ENCODE measurements at regions not wholly inside any gene's neighbourhood (a gene's known extent, or its start where the extent isn't known, plus 50 kb on each side); places are given as distances from the start of the nearest gene placed in this dataset.

DNA sequence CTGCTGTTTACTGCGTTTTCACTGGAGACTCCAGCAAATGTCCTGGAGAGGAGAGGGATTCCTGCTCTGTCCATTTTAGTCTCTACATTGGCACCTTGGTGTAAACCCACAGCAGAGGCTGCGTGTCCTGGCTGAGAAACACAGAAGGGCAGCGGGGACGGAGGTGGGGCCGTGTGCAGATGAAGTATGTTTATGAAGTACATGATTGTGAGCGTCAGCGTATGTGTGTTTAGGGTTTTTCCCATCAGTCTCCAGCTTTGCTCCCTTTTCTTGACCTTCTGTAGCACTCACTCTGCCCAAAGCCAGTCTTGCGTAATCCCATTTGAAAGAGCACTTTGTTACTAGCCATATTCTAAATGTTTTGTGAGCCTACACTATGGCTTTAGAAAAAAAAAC lies 750.7 kb upstream of the SORCS1 start:
- no peak for DNase-seq
- WGBS (ENCODE audit: insufficient coverage) = 16% methylated on average over 4 of the region's 8 CpGs
- ChIA-PET CTCF (no interaction called here), POLR2A (no interaction called here)
- Histone ChIP-seq H3K27me3 (replicated peaks in 2 of 5; ENCODE audit: control insufficient read depth in 4 of 5, insufficient read depth in 5 of 5, low read length in 4 of 5) (peaks cover 15 to 67% (median 32%) of the 10 kb centered on the region in 5 experiments), H3K4me1 (ENCODE audit: control extremely low read depth in 1 of 4, control insufficient read depth in 4 of 4, insufficient read depth in 4 of 4, low read length in 3 of 4) (peaks cover 0 to 9% (median 4%) of the 10 kb centered on the region in 4 experiments), H3K9me3 (ENCODE audit: control extremely low read depth in 1 of 5, control insufficient read depth in 4 of 5, insufficient read depth in 2 of 5, low read depth in 1 of 5, low read length in 4 of 5) (no peaks in the 10 kb centered on the region), H3K4me3 (ENCODE audit: control insufficient read depth in 1 of 7, extremely low read depth in 1 of 7, insufficient read depth in 4 of 7, low read depth in 2 of 7, low read length in 6 of 7) (peak overlapping the region in 1 of 7 experiments; percentile 17), H3K27ac (ENCODE audit: insufficient read depth in 1 of 2, low read depth in 1 of 2, low read length in 2 of 2, poor library complexity in 1 of 2, severe bottlenecking in 2 of 2) (no peak overlapping the region), H3K36me3 (ENCODE audit: control insufficient read depth in 4 of 4, insufficient read depth in 4 of 4, low read length in 3 of 4) (no peaks in the 10 kb centered on the region)

DNA sequence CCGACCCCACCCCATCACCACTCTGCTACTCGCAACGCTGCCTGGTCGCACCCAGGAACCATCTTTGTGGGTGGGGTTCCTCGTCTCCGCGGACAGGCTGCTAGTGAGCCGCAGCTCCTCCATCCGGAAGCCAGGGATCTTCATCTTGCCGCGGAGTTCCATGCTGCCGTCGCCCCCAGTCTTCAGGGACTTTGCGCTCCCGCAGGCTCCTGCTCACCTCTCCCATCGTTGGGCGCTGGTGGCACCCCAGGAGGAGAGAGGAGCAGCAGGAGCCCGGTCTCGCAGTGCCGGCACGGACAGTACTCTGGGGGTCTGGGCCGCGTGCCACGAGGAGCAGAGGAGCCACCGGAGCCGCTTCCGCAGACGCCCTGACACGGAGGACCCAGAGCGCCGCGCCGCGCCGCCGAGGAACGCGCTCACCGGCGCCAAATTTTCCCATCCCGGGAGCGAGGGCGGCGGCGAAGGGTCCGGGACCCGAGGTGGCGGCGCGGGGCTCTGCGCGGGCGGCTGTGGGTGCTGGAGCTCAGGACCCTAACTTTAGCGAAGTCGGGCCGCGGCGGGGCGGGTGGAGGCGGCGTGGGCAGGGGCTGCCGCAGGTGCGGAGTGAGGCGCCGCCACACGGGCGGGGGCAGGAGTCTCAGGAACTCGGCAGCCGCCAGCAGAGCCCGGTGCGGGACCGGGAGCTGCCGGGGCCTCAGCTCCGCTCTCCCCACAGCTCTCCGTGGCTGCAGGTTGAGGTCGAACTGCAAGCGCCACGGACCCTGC lies 750.1 kb upstream of the SORCS1 start:
- Histone ChIP-seq H3K4me1 (ENCODE audit: control extremely low read depth in 1 of 4, control insufficient read depth in 4 of 4, insufficient read depth in 4 of 4, low read length in 3 of 4) (peaks cover 0 to 9% (median 4%) of the 10 kb centered on the region in 4 experiments), H3K36me3 (ENCODE audit: control insufficient read depth in 4 of 4, insufficient read depth in 4 of 4, low read length in 3 of 4) (no peaks in the 10 kb centered on the region), H3K27me3 (replicated peaks in 2 of 5; ENCODE audit: control insufficient read depth in 4 of 5, insufficient read depth in 5 of 5, low read length in 4 of 5) (peaks cover 15 to 67% (median 32%) of the 10 kb centered on the region in 5 experiments), H3K4me3 (ENCODE audit: control insufficient read depth in 1 of 7, extremely low read depth in 1 of 7, insufficient read depth in 4 of 7, low read depth in 2 of 7, low read length in 6 of 7) (peak overlapping the region in 2 of 7 experiments; percentile 17 to 33), H3K27ac (ENCODE audit: insufficient read depth in 1 of 2, low read depth in 1 of 2, low read length in 2 of 2, poor library complexity in 1 of 2, severe bottlenecking in 2 of 2) (no peak overlapping the region), H3K9me3 (ENCODE audit: control extremely low read depth in 1 of 5, control insufficient read depth in 4 of 5, insufficient read depth in 2 of 5, low read depth in 1 of 5, low read length in 4 of 5) (no peaks in the 10 kb centered on the region)
- POLR2A ChIA-PET = no interaction called here
- CTCF ChIA-PET = no interaction called here
- 3% methylated on average over 75 of the region's 78 CpGs for WGBS (ENCODE audit: insufficient coverage)
- peak in 1 of 3 donors; percentile 1 for DNase-seq

DNA sequence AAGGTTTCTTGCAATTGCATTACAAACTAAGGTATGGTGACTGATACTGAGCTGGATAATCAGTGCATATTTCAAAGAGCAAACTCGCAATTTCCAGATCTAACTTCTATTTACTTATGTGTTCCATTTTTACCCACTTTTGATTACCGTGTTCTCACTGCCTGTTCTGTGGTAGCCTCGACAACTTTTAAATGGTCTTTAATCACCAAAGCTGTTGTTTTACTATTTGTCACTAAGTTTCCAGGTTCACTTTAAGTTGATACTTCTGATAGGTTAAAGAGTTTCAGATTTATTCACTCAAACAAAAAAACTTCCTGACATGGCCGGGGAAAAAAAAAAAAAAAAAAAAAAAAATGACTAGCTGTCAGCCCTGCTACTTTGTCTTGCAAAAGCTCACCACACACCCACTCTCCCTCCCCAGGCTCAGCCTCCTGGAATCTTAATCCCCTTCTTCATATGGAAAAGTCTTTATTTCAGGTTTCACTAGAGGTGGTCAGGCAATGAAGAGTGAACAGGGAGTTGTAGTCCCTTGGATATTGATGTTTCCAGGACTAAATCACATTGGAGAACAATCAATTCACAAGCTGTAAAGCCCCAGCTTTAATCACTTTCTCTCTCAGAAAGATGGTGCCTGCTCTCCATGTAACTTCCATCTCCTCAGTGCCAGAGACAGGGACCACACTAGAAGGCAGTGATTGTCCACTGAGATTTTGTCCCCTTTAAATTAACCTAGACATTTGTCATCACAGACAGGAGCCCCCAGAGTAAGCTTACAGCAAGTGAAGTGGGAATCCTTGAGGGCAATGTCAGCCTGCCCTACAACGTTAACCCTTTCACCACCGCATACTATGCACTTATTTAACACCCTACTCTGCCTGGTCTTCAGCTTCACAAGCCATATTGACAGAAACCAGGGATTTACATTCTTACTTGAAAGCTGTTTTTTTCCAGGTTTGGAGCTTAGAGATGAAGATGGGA lies 749.1 kb upstream of the SORCS1 start:
- peaks cover 0 to 9% (median 4%) of the 10 kb centered on the region in 4 experiments for H3K4me1 ChIP-seq (ENCODE audit: control extremely low read depth in 1 of 4, control insufficient read depth in 4 of 4, insufficient read depth in 4 of 4, low read length in 3 of 4)
- peaks cover 15 to 67% (median 32%) of the 10 kb centered on the region in 5 experiments for H3K27me3 ChIP-seq (replicated peaks in 2 of 5; ENCODE audit: control insufficient read depth in 4 of 5, insufficient read depth in 5 of 5, low read length in 4 of 5)
- ChIA-PET CTCF (no interaction called here), POLR2A (no interaction called here)
- 42% methylated on average over 2 of the region's 6 CpGs for WGBS (ENCODE audit: insufficient coverage)
- no peak overlapping the region for H3K27ac ChIP-seq (ENCODE audit: insufficient read depth in 1 of 2, low read depth in 1 of 2, low read length in 2 of 2, poor library complexity in 1 of 2, severe bottlenecking in 2 of 2)
- no peaks in the 10 kb centered on the region for H3K9me3 ChIP-seq (ENCODE audit: control extremely low read depth in 1 of 5, control insufficient read depth in 4 of 5, insufficient read depth in 2 of 5, low read depth in 1 of 5, low read length in 4 of 5)
- DNase-seq = no peak
- no peak overlapping the region for H3K4me3 ChIP-seq (ENCODE audit: control insufficient read depth in 1 of 7, extremely low read depth in 1 of 7, insufficient read depth in 4 of 7, low read depth in 2 of 7, low read length in 6 of 7)
- no peaks in the 10 kb centered on the region for H3K36me3 ChIP-seq (ENCODE audit: control insufficient read depth in 4 of 4, insufficient read depth in 4 of 4, low read length in 3 of 4)

DNA sequence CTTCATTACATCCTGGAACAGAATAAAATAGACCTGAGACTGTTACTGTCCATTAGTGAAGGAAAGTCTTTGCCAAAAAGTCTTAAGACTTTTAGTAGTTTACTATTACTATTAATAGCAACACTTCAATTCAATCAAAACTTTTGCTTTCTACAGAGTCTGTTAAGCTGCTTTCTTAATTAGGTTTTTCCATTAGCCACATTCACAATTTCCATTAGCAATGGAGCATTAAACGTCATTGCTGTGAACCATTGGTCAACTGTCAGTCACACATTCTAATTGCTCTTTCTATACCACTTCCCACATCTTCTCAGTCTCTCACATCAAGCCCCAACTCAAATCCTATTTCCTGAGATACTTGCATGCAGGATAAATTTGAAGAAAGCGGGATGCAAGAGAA lies 736.6 kb upstream of the SORCS1 start:
- WGBS (ENCODE audit: insufficient coverage) = 50% methylated on average over 1 of the region's 2 CpGs
- Histone ChIP-seq H3K9me3 (ENCODE audit: control extremely low read depth in 1 of 5, control insufficient read depth in 4 of 5, insufficient read depth in 2 of 5, low read depth in 1 of 5, low read length in 4 of 5) (no peaks in the 10 kb centered on the region), H3K4me3 (ENCODE audit: control insufficient read depth in 1 of 7, extremely low read depth in 1 of 7, insufficient read depth in 4 of 7, low read depth in 2 of 7, low read length in 6 of 7) (no peak overlapping the region), H3K27ac (ENCODE audit: insufficient read depth in 1 of 2, low read depth in 1 of 2, low read length in 2 of 2, poor library complexity in 1 of 2, severe bottlenecking in 2 of 2) (no peak overlapping the region), H3K4me1 (ENCODE audit: control extremely low read depth in 1 of 4, control insufficient read depth in 4 of 4, insufficient read depth in 4 of 4, low read length in 3 of 4) (no peaks in the 10 kb centered on the region), H3K36me3 (ENCODE audit: control insufficient read depth in 4 of 4, insufficient read depth in 4 of 4, low read length in 3 of 4) (no peaks in the 10 kb centered on the region), H3K27me3 (replicated peaks in 2 of 5; ENCODE audit: control insufficient read depth in 4 of 5, insufficient read depth in 5 of 5, low read length in 4 of 5) (peaks cover 0 to 2% (median 0%) of the 10 kb centered on the region in 5 experiments)
- CTCF ChIA-PET = no interaction called here
- POLR2A ChIA-PET = no interaction called here
- DNase-seq = no peak

DNA sequence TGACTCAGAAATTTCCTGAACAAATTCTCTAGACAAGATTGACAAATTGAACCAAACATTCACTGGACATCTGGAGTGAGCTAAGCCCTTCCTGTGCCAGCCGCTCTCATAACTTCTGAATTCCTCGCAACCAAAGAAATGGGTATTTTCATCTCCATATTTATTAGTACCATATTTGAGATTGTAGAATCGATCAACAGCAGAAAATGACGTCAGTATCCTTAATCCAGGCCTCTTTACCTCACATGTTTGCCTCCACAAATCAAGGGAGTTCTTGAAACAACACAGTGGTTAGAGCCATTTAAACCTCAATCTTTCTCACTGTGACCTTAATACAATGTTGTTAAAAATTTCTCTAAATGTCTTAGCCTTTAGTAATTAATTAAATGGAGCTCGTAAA lies 735.6 kb upstream of the SORCS1 start:
- H3K27ac ChIP-seq (ENCODE audit: insufficient read depth in 1 of 2, low read depth in 1 of 2, low read length in 2 of 2, poor library complexity in 1 of 2, severe bottlenecking in 2 of 2) = no peak overlapping the region
- H3K9me3 ChIP-seq (ENCODE audit: control extremely low read depth in 1 of 5, control insufficient read depth in 4 of 5, insufficient read depth in 2 of 5, low read depth in 1 of 5, low read length in 4 of 5) = no peaks in the 10 kb centered on the region
- POLR2A ChIA-PET = no interaction called here
- DNase-seq = no peak
- WGBS (ENCODE audit: insufficient coverage) = 100% methylated on average over 1 of the region's 5 CpGs
- H3K4me1 ChIP-seq (ENCODE audit: control extremely low read depth in 1 of 4, control insufficient read depth in 4 of 4, insufficient read depth in 4 of 4, low read length in 3 of 4) = no peaks in the 10 kb centered on the region
- H3K27me3 ChIP-seq (replicated peaks in 2 of 5; ENCODE audit: control insufficient read depth in 4 of 5, insufficient read depth in 5 of 5, low read length in 4 of 5) = peaks cover 0 to 2% (median 0%) of the 10 kb centered on the region in 5 experiments
- H3K4me3 ChIP-seq (ENCODE audit: control insufficient read depth in 1 of 7, extremely low read depth in 1 of 7, insufficient read depth in 4 of 7, low read depth in 2 of 7, low read length in 6 of 7) = no peak overlapping the region
- H3K36me3 ChIP-seq (ENCODE audit: control insufficient read depth in 4 of 4, insufficient read depth in 4 of 4, low read length in 3 of 4) = no peaks in the 10 kb centered on the region
- CTCF ChIA-PET = no interaction called here

DNA sequence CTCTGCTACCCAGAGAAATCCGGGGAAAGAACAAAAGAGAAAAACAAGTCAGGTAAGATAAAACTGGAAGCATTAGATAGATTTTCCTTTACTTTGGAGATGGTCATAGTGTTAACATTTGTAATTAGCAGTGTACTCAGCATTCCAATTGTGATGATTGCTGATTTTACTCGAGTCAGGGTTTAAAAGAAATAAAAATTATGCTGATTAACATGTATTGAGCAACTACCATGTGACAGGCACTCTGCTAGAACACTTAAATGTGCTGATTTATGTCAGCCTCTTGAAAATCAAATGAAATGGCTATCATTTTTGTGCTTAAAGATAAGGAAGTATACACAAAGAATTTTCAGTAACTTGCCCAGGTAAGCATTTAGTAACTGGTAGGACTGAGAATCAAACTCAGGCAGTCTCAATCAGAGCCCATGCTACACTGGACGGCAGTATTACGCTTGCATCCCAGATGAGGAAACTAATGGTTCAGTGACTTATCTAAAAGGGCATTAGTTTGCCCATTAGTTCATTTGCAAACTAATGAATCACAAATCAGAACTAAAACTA lies 735.1 kb upstream of the SORCS1 start:
- no peaks in the 10 kb centered on the region for H3K36me3 ChIP-seq (ENCODE audit: control insufficient read depth in 4 of 4, insufficient read depth in 4 of 4, low read length in 3 of 4)
- CTCF ChIA-PET = no interaction called here
- H3K27ac ChIP-seq (ENCODE audit: insufficient read depth in 1 of 2, low read depth in 1 of 2, low read length in 2 of 2, poor library complexity in 1 of 2, severe bottlenecking in 2 of 2) = no peak overlapping the region
- no peak for DNase-seq
- no peaks in the 10 kb centered on the region for H3K9me3 ChIP-seq (ENCODE audit: control extremely low read depth in 1 of 5, control insufficient read depth in 4 of 5, insufficient read depth in 2 of 5, low read depth in 1 of 5, low read length in 4 of 5)
- peaks cover 0 to under 1% (median 0%) of the 10 kb centered on the region in 4 experiments for H3K4me1 ChIP-seq (ENCODE audit: control extremely low read depth in 1 of 4, control insufficient read depth in 4 of 4, insufficient read depth in 4 of 4, low read length in 3 of 4)
- 100% methylated on average over 2 of the region's 4 CpGs for WGBS (ENCODE audit: insufficient coverage)
- POLR2A ChIA-PET = no interaction called here
- H3K27me3 ChIP-seq (replicated peaks in 2 of 5; ENCODE audit: control insufficient read depth in 4 of 5, insufficient read depth in 5 of 5, low read length in 4 of 5) = peaks cover 0 to 2% (median 0%) of the 10 kb centered on the region in 5 experiments
- no peak overlapping the region for H3K4me3 ChIP-seq (ENCODE audit: control insufficient read depth in 1 of 7, extremely low read depth in 1 of 7, insufficient read depth in 4 of 7, low read depth in 2 of 7, low read length in 6 of 7)

All from common myeloid progenitor, CD34-positive (primary cell).